Transverse colon (tissue), 3 donors: ENCODE measurements at regions not wholly inside any gene's neighbourhood (a gene's known extent, or its start where the extent isn't known, plus 50 kb on each side); places are given as distances from the start of the nearest gene placed in this dataset.

Source experiments
- CTCF ChIP-seq, 5 experiments: fragments of 200-600 bp in 3 of 5; fragments of 450-650 bp in 2 of 5; sonication (generic) in 3 of 5; IDR thresholded peaks; 1 replicate in 2 of 5; 2 replicates in 3 of 5; pipeline ENCODE4 v1.5.1; 2016 to 2017; ENCODE audit warnings: antibody characterized with exemption in 5 of 5, inconsistent platforms in 3 of 5, mild to moderate bottlenecking in 2 of 5, moderate library complexity in 1 of 5
- EP300 ChIP-seq: sonication (generic); formaldehyde crosslinking; IDR thresholded peaks from one replicate; pipeline ENCODE4 v1.6.1; 2017; ENCODE audit warnings: antibody characterized with exemption, low read depth
- POLR2A ChIP-seq: fragments of 450-650 bp; IDR thresholded peaks from one replicate; pipeline ENCODE4 v1.6.1; 2016; ENCODE audit warnings: antibody characterized with exemption, mild to moderate bottlenecking, moderate library complexity

DNA sequence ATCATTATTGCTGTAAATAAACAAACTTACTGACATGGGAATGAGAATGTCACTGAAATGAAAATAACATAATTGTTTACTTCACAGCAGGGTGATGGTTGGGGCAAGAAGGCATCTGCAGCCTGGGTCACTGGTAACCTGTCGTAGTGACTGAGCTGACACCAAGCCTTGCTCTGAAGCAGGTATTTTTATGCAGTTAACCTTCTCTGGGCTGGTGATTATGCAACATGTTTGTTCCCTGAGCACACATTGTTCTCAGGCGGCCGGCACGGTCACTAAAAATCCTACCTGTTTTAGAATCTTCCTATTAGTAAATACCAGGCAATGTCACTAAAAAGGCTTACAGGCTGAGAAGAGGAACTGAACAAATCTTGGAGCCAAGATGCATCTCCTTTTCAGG lies 157.7 kb upstream of the NR3C1 start:
- no peak for TF ChIP-seq POLR2A
- TF ChIP-seq EP300, result no peak
- no peak for TF ChIP-seq CTCF (IDR thresholded peaks at IDR 0.05)
